GM21723 (cell line): ENCODE measurements at regions not wholly inside any gene's neighbourhood (a gene's known extent, or its start where the extent isn't known, plus 50 kb on each side); places are given as distances from the start of the nearest gene placed in this dataset.
"Not testable (repeated sequence)": the region's sequence is repeated elsewhere in the genome, so short reads cannot be mapped to it uniquely, and the experiment has no call there.

Source experiments
- ATAC-seq: cut with Tn5 transposase; IDR thresholded peaks from one replicate; pipeline ENCODE4 v1.9.1; 2021; ENCODE audit warnings: mild to moderate bottlenecking, moderate library complexity; ENCODE audit not compliant: unreplicated experiment

DNA sequence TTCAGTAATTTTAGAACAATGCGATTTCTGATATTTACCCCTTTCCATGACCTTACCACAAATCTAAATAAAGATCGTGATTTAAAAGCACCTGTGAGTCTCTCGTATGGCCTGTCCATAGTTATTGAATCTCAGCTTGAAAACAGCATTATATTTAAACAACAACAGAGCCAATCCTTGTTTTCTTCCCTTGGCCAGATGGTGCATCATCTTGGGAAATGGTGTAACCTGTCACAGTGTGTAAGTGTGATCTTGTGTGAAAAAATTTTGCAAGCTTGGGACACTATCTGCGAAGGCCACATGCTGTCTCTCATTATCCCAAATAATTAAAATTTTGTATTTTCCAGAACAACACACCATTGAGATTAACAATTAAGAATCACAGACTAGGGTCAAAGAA lies 262.7 kb upstream of the SPHKAP start:
- no peak for ATAC-seq

- ATAC-seq = no peak
These were observed 252.2 kb upstream of the SPHKAP start for GRCh38 chr2:228433721-228434120.

- ATAC-seq = no peak
These were observed 250.6 kb upstream of the SPHKAP start for GRCh38 chr2:228432116-228432515.

- no peak for ATAC-seq
These were observed 249.5 kb upstream of the SPHKAP start for GRCh38 chr2:228430986-228431385.

DNA sequence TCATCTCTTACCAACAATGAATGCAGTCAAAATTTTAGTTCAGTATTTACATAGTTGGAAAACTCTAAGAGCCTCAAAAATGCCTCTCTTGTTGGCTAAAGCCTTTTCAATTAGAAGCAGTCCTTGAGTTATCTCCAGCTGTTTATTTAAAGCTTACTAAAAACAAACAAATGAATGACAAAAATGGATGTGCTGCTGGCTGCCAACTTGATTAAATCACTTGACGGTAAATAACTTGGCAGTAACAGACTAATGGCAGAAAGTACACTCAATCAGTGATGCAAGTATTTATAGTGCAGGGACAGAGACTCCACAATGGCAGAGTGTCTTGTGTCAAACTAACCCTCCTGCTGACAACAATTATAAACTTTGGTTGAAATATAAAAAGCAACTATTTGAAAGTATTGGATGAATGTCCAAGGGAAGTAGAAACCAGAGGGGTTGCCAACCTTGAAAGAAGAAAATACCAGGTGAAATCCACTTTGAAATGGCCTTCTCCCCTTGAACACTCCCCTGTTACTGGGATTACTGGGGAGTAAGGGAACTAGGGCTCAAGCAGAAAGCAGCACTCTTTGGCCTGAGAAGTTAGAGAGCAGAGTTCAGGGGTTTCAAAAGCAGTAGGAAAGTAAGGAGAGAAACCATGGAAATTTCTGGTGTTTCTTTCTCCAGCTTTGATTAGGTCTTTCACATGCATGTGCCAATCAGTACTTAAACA lies 245.2 kb upstream of the SPHKAP start:
- no peak for ATAC-seq

- not testable (repeated sequence) for ATAC-seq
These were observed 244.0 kb upstream of the SPHKAP start for GRCh38 chr2:228425411-228426060.

GRCh38 chr2:228417956-228418355 lies 236.5 kb upstream of the SPHKAP start:
- ATAC-seq = no peak

GRCh38 chr2:228417526-228417925 lies 236.0 kb upstream of the SPHKAP start:
- no peak for ATAC-seq

DNA sequence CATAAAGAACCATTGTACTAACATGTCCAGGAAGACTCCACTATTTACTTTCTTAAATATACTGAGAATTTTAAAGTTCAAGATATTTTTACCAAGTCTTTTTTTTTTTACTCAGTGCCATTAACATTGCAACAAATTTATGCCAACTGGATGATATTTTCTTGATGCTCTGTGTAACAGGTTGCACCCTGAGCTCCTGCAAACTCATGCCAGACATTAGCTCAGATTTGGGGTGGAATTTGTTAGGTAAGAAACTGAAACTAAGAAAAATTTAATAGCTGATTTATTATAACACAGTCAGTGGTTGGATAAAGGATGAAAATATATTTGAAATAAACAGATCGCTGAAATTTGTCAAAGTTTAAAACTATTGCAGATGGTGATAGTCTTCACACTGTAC lies 228.6 kb upstream of the SPHKAP start:
- ATAC-seq = no peak

GRCh38 chr2:228409493-228409892 lies 228.0 kb upstream of the SPHKAP start:
- no peak for ATAC-seq

DNA sequence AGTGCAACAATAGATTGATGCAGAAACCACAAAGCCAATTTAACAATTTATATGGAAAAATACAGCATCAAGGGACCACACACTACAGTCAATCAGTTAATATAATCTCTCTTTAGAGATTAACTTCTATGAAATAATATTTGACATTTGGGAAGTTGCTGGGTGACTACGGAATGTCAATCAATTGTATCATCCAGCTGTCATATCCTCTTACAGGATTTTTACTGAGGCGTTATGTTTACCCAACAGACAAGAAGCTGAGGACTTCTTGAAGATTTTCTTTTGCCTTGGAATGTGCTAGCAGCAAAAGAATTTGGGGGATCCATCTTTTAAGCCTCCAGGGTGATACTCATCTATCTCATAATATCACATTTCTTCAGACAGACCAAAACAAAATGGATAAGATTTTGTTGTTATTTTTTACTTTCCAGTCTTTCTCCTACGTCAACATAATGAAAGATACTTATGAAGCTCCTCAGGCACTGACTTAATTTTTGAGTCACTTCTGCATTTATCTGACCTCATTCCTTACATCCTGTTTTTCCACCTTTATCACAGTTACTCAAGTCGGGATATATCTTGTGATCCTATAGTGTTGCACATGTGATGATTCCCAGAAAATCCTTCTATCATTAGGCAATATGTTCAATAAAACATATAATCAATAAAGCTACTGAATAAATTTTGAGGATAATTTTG lies 227.2 kb upstream of the SPHKAP start:
- ATAC-seq = no peak

GRCh38 chr2:228407821-228408220 lies 226.3 kb upstream of the SPHKAP start:
- no peak for ATAC-seq

DNA sequence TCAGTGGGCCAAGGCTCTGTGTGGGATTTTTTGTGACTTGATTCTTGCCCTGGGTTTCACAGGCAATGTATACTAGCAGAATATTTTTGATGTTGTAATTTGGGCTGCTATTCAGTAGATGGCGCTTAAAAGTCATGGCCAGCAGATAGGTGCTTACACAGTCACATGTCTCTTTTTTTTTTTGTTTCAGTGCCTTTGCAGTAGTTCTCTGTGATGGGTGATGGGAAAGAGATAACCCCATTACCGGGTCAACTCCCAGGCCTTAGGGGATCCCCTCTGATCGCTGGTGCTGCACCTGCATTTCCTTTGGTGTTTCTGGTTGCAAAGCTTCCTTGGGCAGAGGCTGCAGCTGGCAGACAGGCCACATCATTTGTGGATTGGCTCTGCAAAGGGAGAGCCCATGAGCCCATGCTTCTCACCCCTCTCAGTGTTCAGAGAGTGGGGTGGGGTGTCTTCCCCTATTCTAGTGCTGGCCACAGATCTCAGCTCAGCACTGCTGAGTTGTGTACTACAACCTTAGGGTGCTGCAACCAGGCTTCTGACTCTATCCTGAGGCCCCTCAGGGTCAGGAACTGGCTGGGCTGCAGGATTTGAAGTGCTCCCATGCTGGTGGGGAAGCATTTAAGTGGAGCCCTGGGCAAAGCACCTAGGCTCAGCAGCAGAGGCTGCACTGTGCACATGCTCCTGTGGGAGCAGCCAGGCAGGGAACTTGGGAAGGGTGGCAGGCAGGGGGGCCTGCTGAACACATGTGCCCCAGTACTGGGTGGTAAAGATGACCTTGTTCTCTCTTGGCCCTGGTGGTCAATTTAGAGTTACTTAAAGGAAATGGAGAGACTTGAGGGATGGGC lies 219.8 kb upstream of the SPHKAP start:
- no peak for ATAC-seq

DNA sequence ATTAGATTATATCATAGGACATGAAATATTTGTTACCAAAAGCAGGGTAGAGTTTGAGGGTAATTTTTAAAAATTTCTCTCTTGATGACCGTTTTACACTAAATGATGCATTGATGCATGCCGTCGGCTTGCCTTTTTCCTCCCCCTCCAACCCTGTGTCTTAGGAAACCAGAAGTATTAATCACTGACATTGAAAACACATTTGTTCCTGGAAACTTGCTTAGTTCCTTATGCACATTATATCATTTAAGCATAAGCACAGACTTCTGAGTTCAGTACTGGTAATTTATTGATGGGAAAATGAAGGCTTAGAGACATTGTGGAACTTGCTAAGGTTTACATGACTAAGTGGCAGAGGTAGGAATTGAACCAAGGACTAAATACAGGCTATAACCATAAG lies 206.3 kb upstream of the SPHKAP start:
- no peak for ATAC-seq

- ATAC-seq = no peak
These were observed 197.4 kb upstream of the SPHKAP start for GRCh38 chr2:228378696-228379425.

- no peak for ATAC-seq
These were observed 196.7 kb upstream of the SPHKAP start for GRCh38 chr2:228378233-228378632.

DNA sequence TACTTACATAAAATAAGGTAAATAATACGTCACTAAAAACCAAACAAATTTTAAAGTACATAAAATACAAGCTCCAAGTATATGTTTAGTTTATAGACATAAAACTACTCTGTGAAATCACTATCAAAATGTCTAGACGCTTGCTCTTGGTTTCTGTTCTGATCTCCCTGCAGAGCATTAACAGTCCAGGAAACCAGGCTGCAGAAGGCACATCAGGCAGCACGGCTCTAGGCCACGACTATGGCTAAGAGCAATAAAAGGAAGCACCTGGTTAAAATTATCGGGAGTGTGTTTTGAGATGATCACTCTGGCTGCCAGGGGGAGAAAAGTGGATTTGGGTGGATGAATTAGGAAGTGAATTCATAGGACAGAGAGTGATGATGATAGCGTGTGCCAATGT lies 196.0 kb upstream of the SPHKAP start:
- no peak for ATAC-seq

DNA sequence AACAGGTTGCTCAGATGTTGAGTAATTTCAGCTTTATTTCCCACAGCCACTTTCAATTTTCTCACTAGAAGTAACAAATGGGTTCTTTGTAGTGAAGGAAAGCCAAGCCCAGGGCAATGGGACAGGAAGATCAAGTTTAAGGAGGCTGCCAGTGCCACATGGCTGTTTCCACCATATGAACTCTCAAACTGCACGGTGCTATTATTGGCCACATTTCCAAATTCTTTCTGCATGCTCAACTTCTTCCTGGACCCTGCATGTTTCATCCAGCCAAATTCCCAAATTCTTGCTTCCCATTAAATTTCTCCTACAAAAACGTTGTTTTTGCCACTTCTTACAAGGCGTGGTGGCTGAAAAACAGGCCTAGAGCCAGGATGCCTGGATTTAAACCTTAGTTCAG lies 193.3 kb upstream of the SPHKAP start:
- no peak for ATAC-seq

DNA sequence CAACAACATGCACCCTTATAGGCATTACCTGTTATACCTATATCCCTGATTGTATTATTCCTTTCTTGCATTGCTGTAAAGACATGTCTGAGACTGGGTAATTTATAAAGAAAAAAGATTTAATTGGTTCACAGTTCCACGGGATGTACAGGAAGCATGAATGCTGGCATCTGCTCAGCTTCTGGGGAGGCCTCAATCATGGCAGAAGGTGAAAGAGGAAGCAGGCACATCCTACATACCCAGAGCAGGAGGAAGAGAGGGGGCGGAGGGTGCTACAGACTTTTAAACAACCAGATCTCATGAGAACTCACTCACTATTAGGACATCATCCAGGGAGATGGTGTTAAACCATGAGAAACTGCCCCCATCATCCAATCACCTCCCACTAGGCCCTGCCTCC lies 191.7 kb upstream of the SPHKAP start:
- no peak for ATAC-seq

DNA sequence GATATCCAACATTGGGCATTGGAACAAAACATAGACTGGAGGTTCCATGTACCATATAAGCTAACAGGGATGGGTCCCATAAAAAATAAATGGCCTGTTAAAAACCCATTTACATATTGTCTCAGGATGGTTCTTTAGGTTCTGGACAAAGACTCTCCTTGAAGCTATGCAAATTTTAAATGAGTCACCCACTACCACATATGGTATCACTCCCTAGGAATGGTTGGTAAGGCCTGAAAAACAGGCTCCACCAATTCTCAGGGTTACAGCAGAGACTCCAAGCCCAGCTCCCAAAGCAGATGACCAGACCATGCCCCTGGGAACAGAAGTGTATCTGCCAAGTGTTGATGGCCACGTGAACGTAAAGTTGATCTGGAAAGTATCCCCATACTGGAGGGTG lies 190.7 kb upstream of the SPHKAP start:
- ATAC-seq = no peak
